OCI-LY7 (cell line): ENCODE measurements at regions not wholly inside any gene's neighbourhood (a gene's known extent, or its start where the extent isn't known, plus 50 kb on each side); places are given as distances from the start of the nearest gene placed in this dataset.

ENCODE experiments used
- BruUV-seq: library from RNA; stranded (reverse); fragments of 400-500 nt; replicated peaks from 2 replicates; lab custom pipeline; 2021; lab: Mats Ljungman, UMichigan
- CTCF ChIA-PET: fragments of 300-600 bp; sonication (Branson Sonifier 250); formaldehyde crosslinking; loops from one replicate; lab custom pipeline; 2022; ENCODE audit warnings: antibody characterized with exemption; ENCODE audit not compliant: unreplicated experiment; lab: Charles Lee
- POLR2A ChIA-PET: fragments of 300-600 bp; sonication (Branson Sonifier 250); formaldehyde crosslinking; loops from one replicate; lab custom pipeline; 2022; ENCODE audit warnings: antibody characterized with exemption; lab: Charles Lee
- DNase-seq: peaks from one replicate; pipeline ENCODE4 v3.0.0-alpha.2; 2015; ENCODE audit warnings: low spot score
- H2AFZ ChIP-seq: fragments of 200-600 bp; sonication (generic), shearing (Covaris generic); 2 replicates; pipeline ENCODE4 v1.6.1; 2014; ENCODE audit warnings: mild to moderate bottlenecking, antibody characterized with exemption, low read length, moderate library complexity
- H3K27ac ChIP-seq: fragments of 200-600 bp; sonication (generic); 2 replicates; pipeline ENCODE4 v1.5.1; 2014; ENCODE audit warnings: mixed run types, low read depth, mild to moderate bottlenecking, moderate library complexity, low read length, inconsistent platforms; ENCODE audit not compliant: poor library complexity, severe bottlenecking
- H3K36me3 ChIP-seq: fragments of 200-600 bp; sonication (generic); 2 replicates; pipeline ENCODE4 v1.6.1; 2014; ENCODE audit warnings: mild to moderate bottlenecking, antibody characterized with exemption, low read length, moderate library complexity, mixed read lengths; ENCODE audit not compliant: insufficient read depth
- H3K4me1 ChIP-seq: fragments of 200-600 bp; sonication (generic); 2 replicates; pipeline ENCODE4 v1.5.1; 2014; ENCODE audit warnings: mild to moderate bottlenecking, low read length; ENCODE audit not compliant: insufficient read depth, poor library complexity, severe bottlenecking
- H3K4me2 ChIP-seq: fragments of 200-600 bp; sonication (generic); 2 replicates; pipeline ENCODE4 v1.6.1; 2014; ENCODE audit warnings: mild to moderate bottlenecking, low read length
- H3K4me3 ChIP-seq: fragments of 200-600 bp; sonication (generic); 2 replicates; pipeline ENCODE4 v1.5.1; 2014; ENCODE audit warnings: mild to moderate bottlenecking, low read depth, low read length; ENCODE audit not compliant: poor library complexity, severe bottlenecking
- H3K79me2 ChIP-seq: fragments of 200-600 bp; sonication (generic); 2 replicates; pipeline ENCODE4 v1.6.1; 2016; ENCODE audit warnings: low read depth, mild to moderate bottlenecking, low read length, moderate library complexity, mixed read lengths; ENCODE audit not compliant: insufficient read depth
- H3K9me2 ChIP-seq: fragments of 200-600 bp; sonication (generic); 2 replicates; pipeline ENCODE4 v1.6.1; 2016; ENCODE audit warnings: mild to moderate bottlenecking, low read length, mixed read lengths; ENCODE audit not compliant: insufficient read depth
- H3K9me3 ChIP-seq: fragments of 200-600 bp; sonication (generic); 2 replicates; pipeline ENCODE4 v1.6.1; 2014; ENCODE audit warnings: mild to moderate bottlenecking, mixed run types, low read length, mixed read lengths
- H4K20me1 ChIP-seq: fragments of 200-600 bp; sonication (generic); 2 replicates; pipeline ENCODE4 v1.6.1; 2014; ENCODE audit warnings: mild to moderate bottlenecking, antibody characterized with exemption, low read length, moderate library complexity, mixed read lengths; ENCODE audit not compliant: insufficient read depth
- EZH2phosphoT487 ChIP-seq: fragments of 200-600 bp; sonication (generic); IDR thresholded peaks from 2 replicates; pipeline ENCODE4 v1.6.1; 2018; ENCODE audit warnings: low read depth, borderline replicate concordance, mild to moderate bottlenecking, mixed run types, antibody characterized with exemption, low read length, moderate library complexity, mixed read lengths
- intact Hi-C: fragments of 100-400 bp; cut with micrococcal nuclease; formaldehyde crosslinking; loops from one replicate; pipeline ENCODE4 v1.10.0; 2022; ENCODE audit not compliant: unreplicated experiment
- TF ChIP-seq, protein P1 (sequence below): fragments of 200-600 bp; sonication (generic); conservative IDR thresholded peaks from 2 replicates; pipeline ENCODE4 v1.5.1; 2014; ENCODE audit warnings: mild to moderate bottlenecking, antibody characterized with exemption, low read length, moderate library complexity, mixed read lengths

DNA sequence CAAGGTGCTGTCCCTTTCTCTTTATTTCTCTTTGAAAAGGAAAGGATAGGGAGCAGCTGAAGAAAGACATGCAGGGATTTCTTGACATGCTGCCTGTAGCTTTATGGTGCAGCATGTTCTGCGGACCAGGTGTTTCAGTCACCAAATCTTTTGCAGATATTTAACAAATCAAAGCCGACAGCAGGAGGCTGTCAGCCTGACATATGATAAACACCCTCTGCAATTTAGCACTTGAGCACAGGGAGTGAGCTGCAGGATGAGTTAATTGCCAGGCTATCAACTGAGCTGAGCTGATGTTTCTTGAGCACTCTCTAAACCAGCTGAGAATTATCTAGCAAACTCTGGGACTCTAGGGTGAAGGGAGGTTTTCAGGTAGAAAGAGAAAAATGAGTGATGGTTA, 212.8 kb upstream of the ATP10B start:
- Histone ChIP-seq H3K4me1 (no peaks in the 10 kb centered on the region), H3K79me2 (no peaks in the 10 kb centered on the region), H3K36me3 (no peaks in the 10 kb centered on the region), H4K20me1 (no peaks in the 10 kb centered on the region), H3K4me2 (no peak overlapping the region), H2AFZ (no peak overlapping the region), H3K9me2 (no peaks in the 10 kb centered on the region), H3K27ac (no peak overlapping the region), H3K4me3 (no peak overlapping the region), H3K9me3 (no peaks in the 10 kb centered on the region)
- intact Hi-C loops = no loop called here
- POLR2A ChIA-PET = interaction anchor here (0.8 kb wide), 1 partner anchor 15 kb away, joined by 3 read pairs; no protein-coding TSS in a partner anchor
- CTCF ChIA-PET = no interaction called here
- DNase-seq = no peak
- TF ChIP-seq, protein P1, sequence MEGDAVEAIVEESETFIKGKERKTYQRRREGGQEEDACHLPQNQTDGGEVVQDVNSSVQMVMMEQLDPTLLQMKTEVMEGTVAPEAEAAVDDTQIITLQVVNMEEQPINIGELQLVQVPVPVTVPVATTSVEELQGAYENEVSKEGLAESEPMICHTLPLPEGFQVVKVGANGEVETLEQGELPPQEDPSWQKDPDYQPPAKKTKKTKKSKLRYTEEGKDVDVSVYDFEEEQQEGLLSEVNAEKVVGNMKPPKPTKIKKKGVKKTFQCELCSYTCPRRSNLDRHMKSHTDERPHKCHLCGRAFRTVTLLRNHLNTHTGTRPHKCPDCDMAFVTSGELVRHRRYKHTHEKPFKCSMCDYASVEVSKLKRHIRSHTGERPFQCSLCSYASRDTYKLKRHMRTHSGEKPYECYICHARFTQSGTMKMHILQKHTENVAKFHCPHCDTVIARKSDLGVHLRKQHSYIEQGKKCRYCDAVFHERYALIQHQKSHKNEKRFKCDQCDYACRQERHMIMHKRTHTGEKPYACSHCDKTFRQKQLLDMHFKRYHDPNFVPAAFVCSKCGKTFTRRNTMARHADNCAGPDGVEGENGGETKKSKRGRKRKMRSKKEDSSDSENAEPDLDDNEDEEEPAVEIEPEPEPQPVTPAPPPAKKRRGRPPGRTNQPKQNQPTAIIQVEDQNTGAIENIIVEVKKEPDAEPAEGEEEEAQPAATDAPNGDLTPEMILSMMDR = no peak
- no peak for TF ChIP-seq EZH2phosphoT487
- no TSS peak for BruUV-seq

DNA sequence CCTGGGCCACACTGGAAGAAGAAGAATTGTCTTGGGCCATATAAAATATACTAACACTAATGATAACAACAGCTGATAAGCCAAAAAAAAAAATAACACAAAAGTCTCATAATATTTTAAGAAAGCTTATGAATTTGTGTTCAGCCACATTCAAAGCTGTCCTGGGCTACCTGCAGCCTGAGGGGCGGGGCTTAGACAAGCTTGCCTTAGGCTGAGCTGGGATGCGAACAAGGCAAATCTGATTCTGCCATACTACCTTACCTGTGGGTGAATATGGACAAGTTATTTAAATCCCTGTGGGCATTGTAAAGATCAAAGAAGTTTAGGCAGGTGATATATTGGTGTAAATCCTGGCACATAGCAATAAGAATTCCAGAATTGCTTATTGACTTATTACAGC, 212.3 kb upstream of the ATP10B start:
- Histone ChIP-seq H3K79me2 (no peaks in the 10 kb centered on the region), H3K4me3 (no peak overlapping the region), H3K4me1 (no peaks in the 10 kb centered on the region), H4K20me1 (no peaks in the 10 kb centered on the region), H3K27ac (no peak overlapping the region), H2AFZ (no peak overlapping the region), H3K36me3 (no peaks in the 10 kb centered on the region), H3K9me3 (no peaks in the 10 kb centered on the region), H3K4me2 (no peak overlapping the region), H3K9me2 (no peaks in the 10 kb centered on the region)
- intact Hi-C loops = no loop called here
- ChIA-PET POLR2A (interaction anchor here (0.7 kb wide), 1 partner anchor 76 kb away, joined by 4 read pairs; no protein-coding TSS in a partner anchor), CTCF (no interaction called here)
- TF ChIP-seq, protein P1 = no peak
- no peak for TF ChIP-seq EZH2phosphoT487
- no TSS peak for BruUV-seq
- no peak for DNase-seq

DNA sequence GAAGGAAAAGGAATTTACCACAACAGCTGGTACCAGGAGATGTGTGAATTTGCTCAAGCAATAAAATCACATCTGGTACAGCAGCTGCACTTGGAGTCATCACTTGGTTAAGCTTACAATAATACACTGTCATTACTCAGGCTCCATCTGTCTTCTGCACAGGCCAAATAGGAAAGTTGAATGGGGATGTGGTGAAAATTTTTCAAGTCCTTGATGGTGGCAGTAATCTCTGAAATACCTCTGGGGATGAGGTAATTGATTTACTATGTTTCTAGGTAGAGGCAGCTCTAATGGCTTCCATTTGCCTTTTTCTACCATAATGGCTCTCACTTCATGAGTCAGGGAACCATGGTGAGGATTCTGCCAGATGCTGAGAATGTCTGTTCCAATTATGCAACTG, 206.8 kb upstream of the ATP10B start:
- H3K4me2 ChIP-seq = no peak overlapping the region
- H2AFZ ChIP-seq = no peak overlapping the region
- intact Hi-C loops = no loop called here
- BruUV-seq = no TSS peak
- H3K27ac ChIP-seq = no peak overlapping the region
- no peaks in the 10 kb centered on the region for H3K9me2 ChIP-seq
- H4K20me1 ChIP-seq = no peaks in the 10 kb centered on the region
- CTCF ChIA-PET = no interaction called here
- H3K4me1 ChIP-seq = no peaks in the 10 kb centered on the region
- DNase-seq = no peak
- POLR2A ChIA-PET = interaction anchor here (0.6 to 1.3 kb wide), 2 partner anchors 10 to 616 kb away, joined by 3 to 4 read pairs; no protein-coding TSS in a partner anchor
- H3K79me2 ChIP-seq = no peaks in the 10 kb centered on the region
- H3K9me3 ChIP-seq = no peaks in the 10 kb centered on the region
- H3K4me3 ChIP-seq = no peak overlapping the region
- no peaks in the 10 kb centered on the region for H3K36me3 ChIP-seq
- no peak for TF ChIP-seq EZH2phosphoT487
- TF ChIP-seq, protein P1 = no peak
